Mammary epithelial cell (primary cell): ENCODE measurements at regions not wholly inside any gene's neighbourhood (a gene's known extent, or its start where the extent isn't known, plus 50 kb on each side); places are given as distances from the start of the nearest gene placed in this dataset.

ENCODE experiments used
- CTCF ChIP-seq, 2 donors: IDR thresholded peaks in 1 of 2; conservative IDR thresholded peaks in 1 of 2; 2 replicates each; pipeline ENCODE4 v1.5.1; 2011 to 2012; ENCODE audit warnings: inconsistent platforms in 2 of 2, low read length in 2 of 2, mild to moderate bottlenecking in 2 of 2, control low read depth in 1 of 2, low read depth in 1 of 2; ENCODE audit not compliant: insufficient read depth in 1 of 2; ENCODE audit errors: extremely low read depth in 1 of 2
- EZH2 ChIP-seq: IDR thresholded peaks from 2 replicates; pipeline ENCODE4 v1.6.1; 2012; ENCODE audit warnings: low read length, inconsistent platforms, borderline replicate concordance

GRCh38 chr5:128701301-128701700 is 163.3 kb upstream of the FBN2 start:
- TF ChIP-seq CTCF (conservative IDR thresholded peaks at IDR 0.05 in 1 of 2, IDR thresholded peaks at IDR 0.05 in 1 of 2; ENCODE audit: extremely low read depth in 1 of 2, insufficient read depth in 1 of 2, low read depth in 1 of 2, low read length in 2 of 2) (no peak), EZH2 (no peak)
